ENCODE measurements at regions not wholly inside any gene's neighbourhood (a gene's known extent, or its start where the extent isn't known, plus 50 kb on each side); places are given as distances from the start of the nearest gene placed in this dataset.

GRCh38 chr5:8956659-8957058 is 589.2 kb downstream of the SEMA5A start:
- no peak for DNase-seq (ENCODE audit: low read depth in 2 of 2)

GRCh38 chr5:8958602-8959001 is 587.3 kb downstream of the SEMA5A start:
- DNase-seq (ENCODE audit: low read depth in 2 of 2), result no peak

GRCh38 chr5:8961219-8961618 is 584.7 kb downstream of the SEMA5A start:
- no peak for DNase-seq (ENCODE audit: low read depth in 2 of 2)

- DNase-seq (ENCODE audit: low read depth in 2 of 2), result no peak
Measured at GRCh38 chr5:8961956-8962355, 583.9 kb downstream of the SEMA5A start.

- no peak for DNase-seq (ENCODE audit: low read depth in 2 of 2)
Measured at GRCh38 chr5:8981016-8981415, 564.9 kb downstream of the SEMA5A start.

GRCh38 chr5:8981496-8981895 is 564.4 kb downstream of the SEMA5A start:
- no peak for DNase-seq (ENCODE audit: low read depth in 2 of 2)

GRCh38 chr5:8984386-8984785 is 561.5 kb downstream of the SEMA5A start:
- no peak for DNase-seq (ENCODE audit: low read depth in 2 of 2)

Measured in dermis microvascular lymphatic vessel endothelial cell (primary cell).